ENCODE measurements at regions not wholly inside any gene's neighbourhood (a gene's known extent, or its start where the extent isn't known, plus 50 kb on each side); places are given as distances from the start of the nearest gene placed in this dataset.

- Histone ChIP-seq H2BK120ac (ENCODE audit: low read depth, low read length) (no peak overlapping the region), H4K91ac (ENCODE audit: low read length) (no peak overlapping the region), H3K27me3 (ENCODE audit: control insufficient read depth in 1 of 2, insufficient read depth in 1 of 2, low read length in 2 of 2) (no peaks in the 10 kb centered on the region), H3K4me3 (ENCODE audit: insufficient read depth in 1 of 2, low read depth in 1 of 2, low read length in 2 of 2) (no peak overlapping the region), H2AK5ac (ENCODE audit: low read length, severe bottlenecking) (no peak overlapping the region), H2BK12ac (ENCODE audit: low read length in 2 of 2) (no peak overlapping the region), H3K23ac (ENCODE audit: low read length in 2 of 2) (no peak overlapping the region), H2BK15ac (ENCODE audit: low read depth, poor library complexity, severe bottlenecking) (no peak overlapping the region), H3K4me1 (ENCODE audit: control insufficient read depth, insufficient read depth, low read depth, low read length) (no peaks in the 10 kb centered on the region), H3K4me2 (ENCODE audit: low read length, poor library complexity, severe bottlenecking) (no peak overlapping the region), H3K9ac (ENCODE audit: low read length) (no peak overlapping the region), H3K36me3 (ENCODE audit: control insufficient read depth in 1 of 2, insufficient read depth in 2 of 2, low read depth in 1 of 2, low read length in 2 of 2) (no peaks in the 10 kb centered on the region), H3K14ac (ENCODE audit: low read length in 2 of 2) (no peak overlapping the region), H4K8ac (ENCODE audit: low read length) (no peak overlapping the region), H3K18ac (ENCODE audit: low read depth in 1 of 2, low read length in 2 of 2) (no peak overlapping the region), H3K27ac (ENCODE audit: low read length, poor library complexity, severe bottlenecking) (no peak overlapping the region), H2BK5ac (ENCODE audit: low read depth, low read length, poor library complexity, severe bottlenecking) (no peak overlapping the region), H3K9me3 (ENCODE audit: control insufficient read depth, low read length) (peaks cover 11% of the 10 kb centered on the region), H2AFZ (ENCODE audit: low read depth, low read length) (no peak overlapping the region), H3K79me1 (replicated peaks; ENCODE audit: low read length, poor library complexity, severe bottlenecking) (no peaks in the 10 kb centered on the region), H3K4ac (ENCODE audit: low read depth in 1 of 2, low read length in 2 of 2) (no peak overlapping the region)
- 87% methylated on average over 17 of the region's 17 CpGs for WGBS
- DNase-seq: no peak
Observed at GRCh38 chr18:78607221-78607620, 372.4 kb upstream of the SALL3 start.

- Histone ChIP-seq H3K4me1 (ENCODE audit: control insufficient read depth, insufficient read depth, low read depth, low read length) (no peaks in the 10 kb centered on the region), H3K4me2 (ENCODE audit: low read length, poor library complexity, severe bottlenecking) (no peak overlapping the region), H3K36me3 (ENCODE audit: control insufficient read depth in 1 of 2, insufficient read depth in 2 of 2, low read depth in 1 of 2, low read length in 2 of 2) (no peaks in the 10 kb centered on the region), H4K91ac (ENCODE audit: low read length) (no peak overlapping the region), H2AFZ (ENCODE audit: low read depth, low read length) (no peak overlapping the region), H3K18ac (ENCODE audit: low read depth in 1 of 2, low read length in 2 of 2) (no peak overlapping the region), H3K4ac (ENCODE audit: low read depth in 1 of 2, low read length in 2 of 2) (no peak overlapping the region), H3K14ac (ENCODE audit: low read length in 2 of 2) (no peak overlapping the region), H2BK15ac (ENCODE audit: low read depth, poor library complexity, severe bottlenecking) (no peak overlapping the region), H3K27ac (ENCODE audit: low read length, poor library complexity, severe bottlenecking) (no peak overlapping the region), H2BK120ac (ENCODE audit: low read depth, low read length) (no peak overlapping the region), H3K9me3 (ENCODE audit: control insufficient read depth, low read length) (peaks cover 11% of the 10 kb centered on the region), H2BK5ac (ENCODE audit: low read depth, low read length, poor library complexity, severe bottlenecking) (no peak overlapping the region), H3K23ac (ENCODE audit: low read length in 2 of 2) (no peak overlapping the region), H3K9ac (ENCODE audit: low read length) (no peak overlapping the region), H3K79me1 (replicated peaks; ENCODE audit: low read length, poor library complexity, severe bottlenecking) (no peaks in the 10 kb centered on the region), H3K4me3 (ENCODE audit: insufficient read depth in 1 of 2, low read depth in 1 of 2, low read length in 2 of 2) (no peak overlapping the region), H3K27me3 (ENCODE audit: control insufficient read depth in 1 of 2, insufficient read depth in 1 of 2, low read length in 2 of 2) (no peaks in the 10 kb centered on the region), H4K8ac (ENCODE audit: low read length) (no peak overlapping the region), H2BK12ac (ENCODE audit: low read length in 2 of 2) (no peak overlapping the region), H2AK5ac (ENCODE audit: low read length, severe bottlenecking) (no peak overlapping the region)
- no peak for DNase-seq
- 92% methylated on average over 15 of the region's 15 CpGs for WGBS
Observed at GRCh38 chr18:78607784-78608183, 371.8 kb upstream of the SALL3 start.

GRCh38 chr18:78610179-78610578, 369.4 kb upstream of the SALL3 start:
- no peak overlapping the region for H3K4me3 ChIP-seq (ENCODE audit: insufficient read depth in 1 of 2, low read depth in 1 of 2, low read length in 2 of 2)
- no peak overlapping the region for H2BK5ac ChIP-seq (ENCODE audit: low read depth, low read length, poor library complexity, severe bottlenecking)
- H3K18ac ChIP-seq (ENCODE audit: low read depth in 1 of 2, low read length in 2 of 2): no peak overlapping the region
- H2BK120ac ChIP-seq (ENCODE audit: low read depth, low read length): no peak overlapping the region
- H2AK5ac ChIP-seq (ENCODE audit: low read length, severe bottlenecking): no peak overlapping the region
- H3K4me2 ChIP-seq (ENCODE audit: low read length, poor library complexity, severe bottlenecking): no peak overlapping the region
- H2AFZ ChIP-seq (ENCODE audit: low read depth, low read length): no peak overlapping the region
- H3K27me3 ChIP-seq (ENCODE audit: control insufficient read depth in 1 of 2, insufficient read depth in 1 of 2, low read length in 2 of 2): no peaks in the 10 kb centered on the region
- no peaks in the 10 kb centered on the region for H3K4me1 ChIP-seq (ENCODE audit: control insufficient read depth, insufficient read depth, low read depth, low read length)
- no peak overlapping the region for H4K8ac ChIP-seq (ENCODE audit: low read length)
- DNase-seq: no peak
- 85% methylated on average over 12 of the region's 12 CpGs for WGBS
- no peaks in the 10 kb centered on the region for H3K79me1 ChIP-seq (replicated peaks; ENCODE audit: low read length, poor library complexity, severe bottlenecking)
- no peak overlapping the region for H3K4ac ChIP-seq (ENCODE audit: low read depth in 1 of 2, low read length in 2 of 2)
- H4K91ac ChIP-seq (ENCODE audit: low read length): no peak overlapping the region
- H3K27ac ChIP-seq (ENCODE audit: low read length, poor library complexity, severe bottlenecking): no peak overlapping the region
- no peak overlapping the region for H3K23ac ChIP-seq (ENCODE audit: low read length in 2 of 2)
- H3K14ac ChIP-seq (ENCODE audit: low read length in 2 of 2): no peak overlapping the region
- H3K9ac ChIP-seq (ENCODE audit: low read length): no peak overlapping the region
- H3K36me3 ChIP-seq (ENCODE audit: control insufficient read depth in 1 of 2, insufficient read depth in 2 of 2, low read depth in 1 of 2, low read length in 2 of 2): no peaks in the 10 kb centered on the region
- no peak overlapping the region for H2BK12ac ChIP-seq (ENCODE audit: low read length in 2 of 2)
- no peak overlapping the region for H2BK15ac ChIP-seq (ENCODE audit: low read depth, poor library complexity, severe bottlenecking)
- H3K9me3 ChIP-seq (ENCODE audit: control insufficient read depth, low read length): peaks cover 3% of the 10 kb centered on the region

GRCh38 chr18:78611201-78611800, 368.3 kb upstream of the SALL3 start:
- no peak overlapping the region for H2AFZ ChIP-seq (ENCODE audit: low read depth, low read length)
- no peak overlapping the region for H4K91ac ChIP-seq (ENCODE audit: low read length)
- no peak overlapping the region for H3K4me3 ChIP-seq (ENCODE audit: insufficient read depth in 1 of 2, low read depth in 1 of 2, low read length in 2 of 2)
- H3K9ac ChIP-seq (ENCODE audit: low read length): no peak overlapping the region
- no peak overlapping the region for H3K18ac ChIP-seq (ENCODE audit: low read depth in 1 of 2, low read length in 2 of 2)
- no peaks in the 10 kb centered on the region for H3K4me1 ChIP-seq (ENCODE audit: control insufficient read depth, insufficient read depth, low read depth, low read length)
- no peak overlapping the region for H3K4ac ChIP-seq (ENCODE audit: low read depth in 1 of 2, low read length in 2 of 2)
- H2BK12ac ChIP-seq (ENCODE audit: low read length in 2 of 2): no peak overlapping the region
- WGBS: 88% methylated on average over 14 of the region's 16 CpGs
- no peak for DNase-seq
- H2AK5ac ChIP-seq (ENCODE audit: low read length, severe bottlenecking): no peak overlapping the region
- H3K36me3 ChIP-seq (ENCODE audit: control insufficient read depth in 1 of 2, insufficient read depth in 2 of 2, low read depth in 1 of 2, low read length in 2 of 2): no peaks in the 10 kb centered on the region
- no peak overlapping the region for H4K8ac ChIP-seq (ENCODE audit: low read length)
- no peak overlapping the region for H2BK15ac ChIP-seq (ENCODE audit: low read depth, poor library complexity, severe bottlenecking)
- H3K9me3 ChIP-seq (ENCODE audit: control insufficient read depth, low read length): peaks cover under 1% of the 10 kb centered on the region
- H3K27me3 ChIP-seq (ENCODE audit: control insufficient read depth in 1 of 2, insufficient read depth in 1 of 2, low read length in 2 of 2): no peaks in the 10 kb centered on the region
- H3K27ac ChIP-seq (ENCODE audit: low read length, poor library complexity, severe bottlenecking): no peak overlapping the region
- H3K4me2 ChIP-seq (ENCODE audit: low read length, poor library complexity, severe bottlenecking): no peak overlapping the region
- no peak overlapping the region for H2BK120ac ChIP-seq (ENCODE audit: low read depth, low read length)
- H2BK5ac ChIP-seq (ENCODE audit: low read depth, low read length, poor library complexity, severe bottlenecking): no peak overlapping the region
- no peaks in the 10 kb centered on the region for H3K79me1 ChIP-seq (replicated peaks; ENCODE audit: low read length, poor library complexity, severe bottlenecking)
- no peak overlapping the region for H3K14ac ChIP-seq (ENCODE audit: low read length in 2 of 2)
- no peak overlapping the region for H3K23ac ChIP-seq (ENCODE audit: low read length in 2 of 2)

Data from mesenchymal stem cell (in vitro differentiated cells and primary cell).